ENCODE measurements at regions not wholly inside any gene's neighbourhood (a gene's known extent, or its start where the extent isn't known, plus 50 kb on each side); places are given as distances from the start of the nearest gene placed in this dataset.

- no peak for TF ChIP-seq CTCF (IDR thresholded peaks at IDR 0.05; ENCODE audit: insufficient read depth, low read length, poor library complexity, severe bottlenecking)
- no peak for TF ChIP-seq EZH2phosphoT487 (conservative IDR thresholded peaks at IDR 0.05; ENCODE audit: low read length)
Observed at GRCh38 chr12:124481257-124481750, 86.1 kb downstream of the NCOR2 start.

Measured in SU-DHL-6 (cell line).